Daoy (cell line): ENCODE measurements at regions not wholly inside any gene's neighbourhood (a gene's known extent, or its start where the extent isn't known, plus 50 kb on each side); places are given as distances from the start of the nearest gene placed in this dataset.
A peak's percentile ranks its signal among the peaks of the same experiment; 100 is the strongest.
"Not testable (repeated sequence)": the region's sequence is repeated elsewhere in the genome, so short reads cannot be mapped to it uniquely, and the experiment has no call there.

Source experiments
- DNase-seq: peaks from one replicate; pipeline ENCODE4 v3.0.0-alpha.2; 2015; ENCODE audit warnings: low read depth

DNA sequence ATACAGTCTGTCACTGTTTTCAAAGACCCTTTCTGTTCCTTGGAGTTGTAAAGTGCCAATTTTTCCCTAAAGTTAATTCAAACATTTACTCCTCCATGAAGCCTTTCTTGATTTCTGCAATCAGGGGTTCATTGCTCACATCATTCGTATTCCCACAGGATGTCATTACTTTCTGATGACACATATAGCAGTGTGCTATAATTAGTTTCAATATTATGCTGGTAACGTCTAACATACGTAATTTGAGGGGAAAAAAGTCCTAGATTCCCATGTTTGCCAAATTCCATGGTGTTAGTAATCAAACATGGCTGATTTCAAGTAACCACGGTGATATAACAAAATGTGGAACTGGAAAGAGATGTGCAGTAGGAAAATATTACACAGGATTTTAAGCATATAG, 468.2 kb upstream of the MEF2C start:
- peak; percentile 19 for DNase-seq

DNA sequence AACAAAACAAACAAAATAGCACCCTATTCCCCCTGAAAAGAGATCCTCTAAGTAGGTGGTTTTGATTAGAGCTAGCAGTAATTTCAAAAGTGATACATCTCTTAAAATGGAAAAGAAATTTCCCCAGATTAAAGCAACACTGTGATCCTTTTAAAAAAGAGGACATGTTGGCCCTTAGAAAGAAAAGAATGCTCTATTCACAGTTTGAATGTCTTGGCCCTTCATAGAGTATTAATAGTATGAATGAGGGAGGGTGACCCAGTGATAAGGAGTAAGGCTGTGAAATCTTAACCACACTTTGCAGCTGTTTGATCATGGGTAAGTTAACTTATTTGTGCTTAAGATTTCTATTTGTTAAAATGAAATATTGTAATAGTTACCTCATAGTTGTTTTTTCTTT, 467.7 kb upstream of the MEF2C start:
- DNase-seq: no peak

DNA sequence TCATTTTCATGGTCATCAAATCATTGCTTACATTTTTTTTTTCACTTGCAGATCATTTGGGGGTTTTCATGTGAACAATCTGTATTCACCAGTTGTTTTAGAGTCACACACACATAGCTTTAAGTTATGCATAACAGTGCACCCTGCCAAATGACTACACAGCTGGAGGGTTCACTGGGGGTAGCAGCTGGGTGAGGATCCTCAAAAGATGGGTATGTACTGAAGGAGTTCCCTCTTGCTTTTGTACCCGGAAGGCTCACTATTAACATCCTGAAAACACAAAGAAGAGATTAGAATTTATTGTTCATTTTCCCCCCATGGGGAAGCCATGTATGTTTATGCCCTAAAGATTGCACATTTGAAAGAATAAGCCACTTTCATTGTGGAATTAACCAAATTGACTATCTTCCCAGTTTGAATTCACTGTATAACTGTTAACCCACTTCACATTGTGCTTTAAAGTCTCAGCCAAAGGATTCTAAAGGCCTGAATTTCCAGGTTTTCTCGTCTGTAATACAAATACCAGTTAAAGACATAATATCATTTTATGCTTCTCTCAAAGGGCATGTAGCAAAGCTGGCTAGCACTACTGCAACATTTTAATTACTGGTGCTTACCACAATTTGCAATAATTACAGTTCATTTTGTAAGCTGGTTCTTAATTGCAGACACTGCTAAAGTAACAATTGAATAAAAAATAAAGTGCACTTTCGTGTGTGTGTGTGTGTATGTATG, 466.4 kb upstream of the MEF2C start:
- DNase-seq: no peak

DNA sequence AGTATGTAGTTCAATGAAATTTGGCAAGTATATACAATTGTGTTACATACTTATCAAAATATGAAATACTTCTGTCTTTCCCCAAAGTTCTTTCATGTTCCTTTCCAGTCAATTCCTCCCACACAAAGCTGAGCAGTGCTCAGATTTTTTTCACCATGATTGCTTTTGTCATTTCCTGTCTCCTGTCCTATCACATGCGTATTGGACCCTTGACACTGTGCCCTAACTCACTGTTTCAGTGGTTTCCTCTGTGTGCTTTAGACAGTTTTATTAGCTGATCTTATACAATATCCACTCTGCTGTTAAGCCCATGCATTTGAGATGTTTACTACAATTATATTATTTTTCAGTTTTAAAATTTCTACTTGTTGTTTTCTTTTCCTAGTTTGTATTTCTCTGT, 463.6 kb upstream of the MEF2C start:
- no peak for DNase-seq

DNA sequence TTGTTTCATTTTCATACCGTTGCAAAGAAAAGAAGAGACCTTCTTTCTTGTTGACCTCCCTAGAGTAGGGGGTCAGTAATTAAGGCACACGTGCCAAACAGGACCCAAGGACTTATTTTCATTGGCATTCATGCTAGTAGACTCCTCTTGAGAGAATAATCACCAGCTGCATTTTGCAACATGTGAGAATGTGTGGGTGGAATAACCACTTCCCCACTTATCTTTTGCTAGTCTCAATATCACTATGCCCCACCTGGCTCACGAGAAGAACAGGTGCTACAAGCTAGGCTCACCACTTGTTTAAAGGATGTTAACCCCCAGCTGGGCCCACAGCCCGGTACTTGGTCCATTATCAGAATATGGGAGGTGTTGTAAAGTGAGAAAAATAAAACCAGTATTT, 460.7 kb upstream of the MEF2C start:
- DNase-seq: peak; percentile 12

DNA sequence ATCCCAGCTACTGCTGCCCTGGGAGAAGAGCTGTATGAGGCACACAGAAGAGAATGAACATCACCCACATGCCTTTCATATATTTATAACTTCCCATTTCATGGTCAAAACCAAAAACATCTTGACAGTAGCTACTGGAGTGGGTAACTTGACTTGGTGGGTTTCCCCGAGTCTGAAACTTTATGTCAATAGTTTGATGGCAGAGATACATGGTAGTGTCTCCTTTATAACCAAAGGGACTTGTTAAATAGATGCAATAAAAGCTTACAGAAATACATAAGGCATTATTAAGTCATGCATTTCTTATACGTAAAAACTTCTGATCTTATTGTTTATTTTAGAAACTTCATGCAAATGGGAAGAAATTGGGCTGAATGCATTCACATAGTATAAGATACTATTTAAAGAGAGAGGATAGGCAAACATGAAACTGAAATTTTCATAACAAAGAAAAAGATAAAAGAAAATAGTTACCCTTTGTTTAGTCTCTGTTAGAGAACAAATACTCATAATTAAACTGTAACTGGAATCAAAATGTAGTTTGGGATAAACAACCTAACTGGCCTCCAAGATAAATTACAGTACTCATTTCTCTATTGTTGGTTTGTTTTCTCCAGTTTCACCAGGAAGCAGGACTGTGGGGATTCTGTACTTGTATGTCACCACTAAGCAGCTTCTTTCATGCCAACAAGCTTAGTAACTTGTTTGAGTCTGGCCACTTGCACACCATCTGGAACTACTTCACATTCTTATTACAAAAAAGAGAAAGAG, 459.3 kb upstream of the MEF2C start:
- peak; percentile 47 for DNase-seq

DNA sequence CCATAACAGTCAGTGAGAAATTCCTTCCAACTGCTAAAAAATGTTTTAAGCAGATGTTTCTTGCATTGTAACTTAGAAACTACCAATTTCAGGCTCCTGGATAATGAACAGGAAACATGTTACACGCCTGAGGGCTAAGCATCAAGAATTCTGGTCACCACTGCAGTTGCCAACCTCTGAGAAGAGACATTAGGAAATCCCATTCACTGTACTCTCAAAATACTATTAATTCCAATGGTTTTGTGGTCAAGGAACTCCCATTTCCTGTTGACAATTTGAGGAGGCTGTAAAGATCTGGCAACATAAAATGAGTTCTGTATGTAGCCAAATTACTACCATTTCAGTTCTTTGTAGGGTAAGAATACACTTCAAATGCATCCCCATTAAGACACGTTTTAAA, 456.0 kb upstream of the MEF2C start:
- peak; percentile 28 for DNase-seq

DNA sequence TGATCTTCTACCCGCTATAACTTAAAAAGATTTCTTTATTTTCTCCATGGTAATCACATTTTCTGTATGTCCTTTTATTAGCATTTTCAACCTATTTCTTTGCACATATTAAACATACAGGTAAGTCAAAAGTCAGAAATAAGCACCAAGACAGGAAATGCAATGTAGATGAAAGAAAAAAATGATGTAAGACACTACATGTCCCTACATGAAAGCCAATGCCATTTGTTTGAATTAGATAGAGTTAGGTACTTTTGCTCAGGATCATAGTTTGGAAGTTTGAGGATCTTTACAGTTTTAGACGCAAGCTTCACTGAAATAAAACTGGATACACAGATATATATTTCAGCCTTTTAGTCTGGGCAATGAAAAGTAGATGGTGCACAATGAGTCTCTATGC, 453.1 kb upstream of the MEF2C start:
- no peak for DNase-seq

DNA sequence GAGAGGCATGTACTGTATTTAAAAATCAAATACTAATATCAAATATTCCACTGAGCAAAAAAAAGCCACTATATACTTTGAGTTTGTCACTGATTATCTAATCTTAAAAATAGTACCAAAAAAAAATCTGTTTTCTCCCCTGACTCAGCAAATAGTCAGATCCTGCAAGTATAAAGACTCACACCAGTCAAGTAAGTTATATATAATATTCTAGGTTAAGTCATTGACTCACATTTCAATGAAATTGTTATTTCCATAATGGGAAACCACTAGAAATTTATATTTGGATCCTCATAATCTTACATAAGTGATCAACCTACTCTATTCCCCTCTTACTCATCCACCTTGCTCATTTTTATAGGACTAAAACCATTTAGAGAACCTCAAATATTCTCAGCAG, 447.2 kb upstream of the MEF2C start:
- DNase-seq: no peak

DNA sequence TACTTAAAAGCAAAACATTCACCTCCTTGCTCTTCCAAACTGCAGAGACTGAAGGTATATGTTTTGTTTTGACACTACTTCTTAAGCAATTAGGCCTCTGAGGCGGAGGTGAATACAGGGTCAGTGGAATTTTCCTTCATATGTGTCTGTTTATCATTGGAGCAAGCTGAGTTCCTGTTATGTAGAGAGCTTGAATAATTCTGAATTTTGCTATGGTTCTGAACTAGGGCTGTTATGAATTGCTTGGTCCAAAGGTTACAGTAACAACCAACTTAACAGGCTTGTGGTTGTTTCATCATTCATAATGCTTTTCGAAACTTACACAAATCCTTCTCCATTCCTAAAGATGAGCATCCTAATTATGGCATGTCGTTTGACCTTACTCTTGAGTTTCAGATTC, 444.6 kb upstream of the MEF2C start:
- DNase-seq: no peak

DNA sequence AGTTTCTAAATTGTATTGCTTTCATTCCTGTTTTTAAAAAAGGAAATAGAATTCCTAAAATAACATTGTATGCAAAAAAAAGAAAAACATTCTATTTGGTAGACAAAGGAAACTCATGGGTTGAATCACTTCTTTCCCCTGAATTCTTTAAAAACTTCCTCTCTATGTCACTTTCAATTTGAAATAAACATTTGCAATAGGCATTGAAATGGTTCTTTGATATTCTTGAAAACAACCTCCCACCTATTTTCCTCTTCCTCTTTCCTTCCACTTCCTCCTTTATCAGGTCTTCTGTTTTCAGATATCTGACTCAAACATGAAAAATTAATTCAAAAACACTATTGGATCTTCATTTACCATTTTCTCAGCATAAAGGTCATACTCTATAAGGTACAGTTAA, 442.0 kb upstream of the MEF2C start:
- DNase-seq: no peak

DNA sequence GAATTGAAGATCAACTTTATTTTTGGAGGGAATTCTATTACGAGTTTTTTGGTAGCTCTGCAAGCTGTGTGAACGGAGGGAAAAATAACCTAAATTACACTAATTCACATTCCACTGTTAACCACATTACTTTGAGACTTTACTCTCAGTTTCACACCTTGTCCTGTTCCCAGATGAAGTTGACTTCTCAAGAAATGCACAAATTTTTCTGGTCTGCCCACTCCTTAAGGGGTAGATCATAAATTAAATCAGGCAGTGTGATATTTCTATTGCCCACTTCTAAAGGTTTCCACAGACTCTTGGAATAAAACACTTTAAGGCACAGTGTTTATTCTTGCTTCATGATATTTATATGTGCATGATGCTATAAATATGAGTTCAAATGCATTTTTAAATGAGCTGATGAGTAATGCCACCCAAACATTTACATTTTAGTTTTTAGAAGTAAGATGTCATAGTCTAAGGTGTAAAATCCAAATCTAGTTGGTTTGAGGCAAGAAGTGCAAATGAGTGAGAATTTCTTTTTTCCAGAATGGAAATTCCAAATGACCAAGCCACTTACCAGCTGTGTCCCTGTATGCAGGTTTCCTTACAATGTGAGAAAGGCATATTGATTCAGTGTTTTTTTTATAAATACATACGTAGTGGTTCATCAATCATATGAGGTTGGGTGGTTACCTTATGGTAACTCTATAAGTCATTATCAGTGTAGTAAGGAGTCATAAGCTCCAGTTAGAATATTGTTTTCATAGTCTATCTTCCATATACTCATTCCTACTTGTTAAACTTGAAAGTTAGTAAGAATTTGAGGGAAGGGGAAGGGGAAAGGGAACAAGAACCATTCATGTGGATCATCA, 437.7 kb upstream of the MEF2C start:
- no peak for DNase-seq

DNA sequence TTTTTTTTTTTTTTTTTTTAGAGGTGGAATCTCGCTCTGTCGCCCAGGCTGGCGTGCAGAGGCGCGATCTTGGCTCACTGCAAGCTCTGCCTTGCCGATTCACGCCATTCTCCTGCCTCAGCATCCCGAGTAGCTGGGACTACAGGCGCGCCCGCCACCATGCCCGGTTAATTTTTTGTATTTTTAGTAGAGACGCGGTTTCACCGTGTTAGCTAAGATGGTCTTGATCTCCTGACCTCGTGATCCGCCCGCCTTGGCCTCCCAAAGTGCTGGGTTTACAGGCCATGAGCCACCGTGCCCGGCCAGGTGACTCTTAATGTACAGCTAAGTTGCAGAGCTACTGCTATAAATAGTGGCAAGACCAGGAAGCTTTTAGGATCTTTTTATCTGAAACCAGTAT, 434.9 kb upstream of the MEF2C start:
- not testable (repeated sequence) for DNase-seq

DNA sequence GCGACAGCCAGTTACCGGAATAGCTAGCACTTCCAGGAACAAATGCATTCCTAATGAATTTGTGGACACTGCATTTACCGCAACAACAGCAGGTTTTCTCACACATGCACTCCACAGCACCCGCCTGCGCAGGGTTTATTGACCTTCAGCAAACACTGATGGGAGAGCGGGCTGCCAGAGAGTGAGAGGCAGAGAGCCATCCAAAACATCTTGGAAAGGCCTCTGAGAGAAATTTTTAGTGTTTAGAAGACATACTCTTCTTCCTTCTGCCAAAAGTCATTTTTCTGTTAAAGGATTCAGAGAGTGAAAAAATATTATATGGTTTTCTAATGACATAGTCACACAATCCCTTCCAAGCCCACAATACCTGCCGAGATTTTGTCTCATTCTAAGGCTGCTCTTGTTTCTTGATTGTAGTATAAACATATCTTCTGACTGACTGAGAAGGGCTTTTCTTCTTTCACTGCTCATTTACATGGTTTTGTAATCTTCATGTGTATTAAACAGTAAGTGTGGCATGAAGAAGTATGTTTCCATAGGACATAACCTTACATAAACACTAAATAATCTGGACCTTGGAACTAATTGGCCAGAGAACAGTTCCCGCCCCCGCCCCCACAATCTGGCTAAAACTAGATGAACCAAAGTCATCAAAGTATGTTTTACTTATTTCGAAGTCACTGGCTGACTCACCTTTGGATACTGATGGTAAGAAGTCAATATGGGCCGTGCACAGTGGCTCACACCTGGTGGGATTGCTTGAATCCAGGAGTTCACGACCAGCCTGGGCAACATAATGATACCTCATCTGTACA, 432.5 kb upstream of the MEF2C start:
- peak; percentile 57 for DNase-seq

DNA sequence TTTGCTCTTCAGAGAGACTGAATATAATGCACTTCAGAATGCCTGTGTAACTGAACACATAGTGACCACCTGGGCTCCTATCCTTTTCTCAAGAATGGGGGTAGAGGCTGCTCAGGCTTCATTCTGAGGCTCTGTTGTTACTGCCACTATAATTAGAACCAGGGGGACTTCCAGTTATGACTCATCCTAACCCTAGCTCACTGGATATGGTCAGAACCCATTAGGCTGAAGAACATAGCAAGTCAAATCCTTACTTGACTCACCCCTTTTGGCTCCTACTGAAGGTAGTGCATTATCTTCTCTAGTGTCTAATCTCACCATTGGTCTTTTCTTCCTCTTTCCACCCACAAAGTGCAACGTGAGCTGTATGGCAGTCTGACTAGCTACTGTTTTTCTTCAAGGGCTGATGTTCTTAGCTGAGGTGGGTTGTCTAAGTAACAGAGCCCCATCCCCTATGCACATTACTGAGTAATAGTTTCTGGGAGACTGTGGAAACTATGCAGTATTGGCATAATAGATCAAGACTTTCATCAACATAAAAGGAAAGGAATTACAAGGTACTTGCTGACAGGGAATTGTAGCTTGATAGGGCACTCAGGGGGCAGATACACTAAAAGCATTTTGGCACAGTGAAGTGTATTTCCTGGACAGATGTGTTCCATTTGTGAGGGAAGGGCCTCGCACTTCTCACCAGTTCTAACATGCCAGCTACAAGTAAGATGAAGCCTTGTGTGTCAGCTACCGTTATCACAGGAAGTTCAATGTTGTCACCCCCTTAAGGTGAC, 431.0 kb upstream of the MEF2C start:
- peak; percentile 93 for DNase-seq

DNA sequence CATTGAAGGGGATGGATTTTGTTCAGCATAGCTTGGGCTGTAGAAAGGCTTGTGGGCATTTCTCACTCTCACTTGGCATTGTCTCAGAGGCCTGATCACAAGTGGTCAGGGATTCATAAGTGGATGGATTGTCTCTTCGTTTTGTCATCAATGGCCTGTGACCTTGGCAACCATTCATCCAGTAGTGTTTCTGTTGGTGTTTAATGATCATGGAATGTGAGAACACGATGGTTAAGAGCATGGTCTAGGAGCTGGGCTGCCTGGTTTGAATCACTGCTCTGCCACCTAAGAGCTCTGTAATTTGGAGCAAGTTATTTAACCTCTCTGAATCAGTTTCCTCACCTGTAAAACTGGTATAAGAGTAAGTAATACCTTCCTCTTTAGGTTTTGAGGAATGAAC, 430.1 kb upstream of the MEF2C start:
- DNase-seq: peak; percentile 79

DNA sequence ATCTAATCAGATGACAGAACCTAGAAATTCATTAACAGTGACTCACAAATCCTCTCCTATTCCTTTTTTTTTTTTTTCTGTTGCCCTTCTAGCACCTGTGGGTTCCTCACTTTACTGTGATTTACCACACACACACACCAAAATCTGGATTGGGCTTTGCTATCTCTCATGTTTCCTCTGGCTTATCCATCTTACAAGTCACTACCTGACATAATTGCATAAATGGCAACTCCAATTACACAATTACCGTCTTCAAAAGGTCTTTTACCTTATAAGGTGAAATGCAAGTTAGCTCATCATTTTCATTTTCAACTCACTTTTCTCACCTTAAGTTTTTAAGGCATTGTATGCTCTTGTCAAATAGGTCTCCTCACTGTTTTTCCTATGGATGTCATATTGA, 426.3 kb upstream of the MEF2C start:
- DNase-seq: no peak

DNA sequence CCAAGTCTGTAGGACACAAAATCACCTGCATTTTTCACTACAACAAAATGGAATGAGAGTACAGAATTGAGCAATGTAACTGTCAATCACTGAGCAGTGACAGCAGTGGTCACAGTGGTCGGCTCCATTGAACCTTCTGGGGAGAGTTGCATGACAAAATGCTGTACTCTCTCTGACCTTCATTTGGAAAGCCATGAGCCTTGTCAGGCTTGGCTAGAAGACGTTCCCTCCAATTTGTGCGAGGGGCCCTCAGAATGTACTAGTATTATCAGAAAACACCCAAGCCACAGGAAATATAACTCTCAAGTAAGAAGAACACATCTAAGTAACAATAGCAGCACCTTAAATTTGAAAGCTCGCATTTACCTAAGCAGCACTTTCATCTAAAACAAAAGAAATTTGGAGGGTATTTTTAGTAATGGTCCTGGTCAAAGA, 425.6 kb upstream of the MEF2C start:
- DNase-seq: no peak

DNA sequence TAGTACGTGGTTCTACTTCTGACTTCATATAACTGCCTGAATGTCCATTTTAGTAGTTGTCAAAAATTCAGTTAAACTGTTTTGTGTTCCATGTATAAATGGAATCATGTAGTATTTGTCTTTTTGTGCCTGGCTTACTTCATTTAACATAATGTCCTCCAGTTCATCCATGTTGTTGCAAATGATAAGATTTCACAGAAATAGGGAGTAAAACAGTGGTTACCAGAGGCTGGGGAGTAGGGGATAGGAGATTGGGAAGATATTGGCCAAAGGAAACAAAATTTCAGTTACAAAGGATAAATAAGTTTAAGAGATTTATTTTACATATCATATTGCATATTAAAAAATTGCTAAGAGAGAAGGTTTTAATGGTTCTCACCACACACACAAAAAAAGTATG, 425.0 kb upstream of the MEF2C start:
- DNase-seq: no peak

DNA sequence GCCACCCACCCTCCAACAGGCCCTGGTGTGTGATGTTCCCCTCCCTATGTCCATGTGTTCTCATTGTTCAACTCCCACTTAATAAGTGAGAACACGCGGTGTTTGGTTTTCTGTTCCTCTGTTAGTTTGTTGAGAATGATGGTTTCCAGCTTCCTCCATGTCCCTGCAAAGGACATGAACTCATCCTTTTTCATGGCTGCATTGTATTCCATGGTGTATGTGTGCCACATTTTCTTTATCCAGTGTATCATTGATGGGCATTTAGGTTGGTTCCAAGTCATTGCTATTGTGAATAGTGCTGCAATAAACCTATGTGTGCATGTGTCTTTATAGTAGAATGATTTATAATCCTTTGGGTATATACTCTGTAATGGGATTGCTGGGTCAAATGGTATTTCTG, 424.2 kb upstream of the MEF2C start:
- DNase-seq: not testable (repeated sequence)

DNA sequence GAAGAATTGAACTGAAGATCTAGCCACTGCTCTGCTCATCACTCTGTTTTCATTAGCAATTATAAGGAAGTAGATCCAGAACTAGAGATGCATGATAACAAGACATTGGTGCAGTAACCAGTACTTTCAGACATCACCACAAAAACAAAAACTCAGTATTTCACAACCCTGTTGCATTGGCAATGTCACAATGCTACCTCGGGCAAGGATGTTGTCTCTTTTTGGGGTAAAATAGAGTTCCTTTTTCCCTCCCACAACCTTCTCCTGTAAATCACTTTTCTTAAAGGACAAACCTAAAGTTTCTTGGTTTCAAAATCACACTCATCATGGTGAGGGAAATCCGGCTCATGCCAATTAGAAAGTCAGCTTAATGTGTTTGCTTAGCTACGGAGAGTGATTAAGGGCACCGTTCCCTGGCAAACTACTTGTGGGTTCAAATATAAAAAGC, 420.1 kb upstream of the MEF2C start:
- no peak for DNase-seq
